A549 (cell line): ENCODE measurements at regions not wholly inside any gene's neighbourhood (a gene's known extent, or its start where the extent isn't known, plus 50 kb on each side); places are given as distances from the start of the nearest gene placed in this dataset.

ENCODE experiments used
- ATAC-seq, 2 experiments: fragments of 200-7000 bp in 1 of 2; fragments of >200 bp in 1 of 2; cut with Nextera tagmentation in 1 of 2; cut with Tn5 transposase in 1 of 2; 3 replicates each; pipeline versions ENCODE4 v1.8.0 to v1.9.1; 2018 to 2020; ENCODE audit warnings: mild to moderate bottlenecking in 1 of 2, moderate library complexity in 1 of 2
- CTCF ChIA-PET: fragments of 300-600 bp; sonication (Branson Sonifier 250); formaldehyde crosslinking; extraction: SDS; loops from one replicate; lab custom pipeline; 2021; ENCODE audit warnings: antibody characterized with exemption, inconsistent platforms; lab: Yijun Ruan, JAX
- POLR2A ChIA-PET: fragments of 350-600 bp; formaldehyde crosslinking; extraction: SDS; loops from one replicate; lab custom pipeline; 2021; ENCODE audit warnings: antibody characterized with exemption, inconsistent platforms; lab: Yijun Ruan, JAX
- DNase-seq, 2 experiments: peaks; one replicate each; pipeline versions ENCODE4 v3.0.0 to v3.0.0-alpha.2; 2011 to 2016; ENCODE audit warnings: low read depth in 1 of 2, low spot score in 1 of 2
- FAIRE-seq: peaks from 2 replicates; lab custom pipeline; 2011; peaks lifted over from hg19 to GRCh38; lab: Jason Lieb, UNC
- H3K27ac ChIP-seq, 2 experiments: fragments of >200 bp; sonication (Bioruptor Twin); formaldehyde crosslinking; 3 replicates each; pipeline ENCODE4 v1.5.1; 2016 to 2017
- H3K4me1 ChIP-seq: fragments of >200 bp; sonication (Bioruptor Twin); formaldehyde crosslinking; 3 replicates; pipeline ENCODE4 v1.6.1; 2016
- H3K4me2 ChIP-seq: fragments of >200 bp; sonication (Bioruptor Twin); formaldehyde crosslinking; 3 replicates; pipeline ENCODE4 v1.6.1; 2016
- H3K4me3 ChIP-seq: fragments of >200 bp; sonication (Bioruptor Twin); formaldehyde crosslinking; 3 replicates; pipeline ENCODE4 v1.5.1; 2016
- H3K9me3 ChIP-seq: fragments of >200 bp; sonication (Bioruptor Twin); formaldehyde crosslinking; 3 replicates; pipeline ENCODE4 v1.6.1; 2016
- CBX2 ChIP-seq: fragments of 200-600 bp; sonication (generic); IDR thresholded peaks from 2 replicates; pipeline ENCODE4 v1.6.1; 2016; ENCODE audit warnings: low read depth, mild to moderate bottlenecking, borderline replicate concordance
- CBX8 ChIP-seq: fragments of 200-600 bp; sonication (generic); IDR thresholded peaks from 2 replicates; pipeline ENCODE4 v1.6.1; 2016
- EHF ChIP-seq: fragments of 250-450 bp; sonication (Bioruptor Pico); IDR thresholded peaks from 2 replicates; pipeline ENCODE4 v1.5.0; 2020; ENCODE audit warnings: mild to moderate bottlenecking
- ESRRA ChIP-seq: fragments of 150-350 bp; IDR thresholded peaks from 2 replicates; pipeline ENCODE4 v1.6.1; 2014; ENCODE audit warnings: mild to moderate bottlenecking, low read length, borderline replicate concordance
- FOSB ChIP-seq: fragments of 250-450 bp; sonication (Bioruptor Pico); IDR thresholded peaks from 2 replicates; pipeline ENCODE4 v1.5.0; 2020; ENCODE audit warnings: mild to moderate bottlenecking, moderate library complexity
- FOSL2 ChIP-seq, 2 experiments: fragments of 450-650 bp in 1 of 2; fragments of >200 bp in 1 of 2; sonication (Bioruptor Twin) in 1 of 2; formaldehyde crosslinking; IDR thresholded peaks; 2 replicates each; pipeline versions ENCODE4 v1.5.0 to v1.6.1; 2016 to 2020; ENCODE audit warnings: mild to moderate bottlenecking in 1 of 2, moderate library complexity in 1 of 2
- FOXS1 ChIP-seq: fragments of 250-450 bp; sonication (Bioruptor Pico); IDR thresholded peaks from 2 replicates; pipeline ENCODE4 v1.5.0; 2020; ENCODE audit warnings: mild to moderate bottlenecking, moderate library complexity
- GATA3 ChIP-seq: IDR thresholded peaks from 2 replicates; pipeline ENCODE4 v1.6.1; 2012; ENCODE audit warnings: borderline replicate concordance
- HEYL ChIP-seq: fragments of 250-450 bp; sonication (Bioruptor Pico); IDR thresholded peaks from 2 replicates; pipeline ENCODE4 v1.8.0; 2021; ENCODE audit warnings: mild to moderate bottlenecking, moderate library complexity
- JUNB ChIP-seq: fragments of >200 bp; sonication (Bioruptor Twin); formaldehyde crosslinking; IDR thresholded peaks from 2 replicates; pipeline ENCODE4 v1.6.1; 2016
- KDM5A ChIP-seq: fragments of 200-600 bp; sonication (generic); IDR thresholded peaks from 2 replicates; pipeline ENCODE4 v1.6.1; 2016; ENCODE audit warnings: antibody characterized with exemption, mild to moderate bottlenecking
- MAFK ChIP-seq: fragments of 450-650 bp; IDR thresholded peaks from 2 replicates; pipeline ENCODE4 v1.6.1; 2014; ENCODE audit not compliant: partially characterized antibody
- MAZ ChIP-seq: fragments of 150-350 bp; IDR thresholded peaks from 2 replicates; pipeline ENCODE4 v1.6.1; 2014; ENCODE audit warnings: antibody characterized with exemption, low read depth, low read length, borderline replicate concordance
- MYC ChIP-seq: IDR thresholded peaks from 2 replicates; pipeline ENCODE4 v1.6.1; 2012; ENCODE audit warnings: mild to moderate bottlenecking, inconsistent platforms, low read length, improper control_type of control experiment, borderline replicate concordance
- NFE2L2 ChIP-seq: fragments of 150-350 bp; conservative IDR thresholded peaks from 2 replicates; pipeline ENCODE4 v1.6.1; 2014; ENCODE audit warnings: low read length
- PHF8 ChIP-seq: fragments of 200-600 bp; sonication (generic); IDR thresholded peaks from 2 replicates; pipeline ENCODE4 v1.6.1; 2016; ENCODE audit warnings: low read depth, mild to moderate bottlenecking, antibody characterized with exemption, moderate library complexity, borderline replicate concordance
- POLR2A ChIP-seq: IDR thresholded peaks from 2 replicates; pipeline ENCODE4 v1.6.1; 2012; ENCODE audit warnings: mild to moderate bottlenecking, low read length
- RARB ChIP-seq: fragments of 250-450 bp; sonication (Bioruptor Pico); IDR thresholded peaks from 2 replicates; pipeline ENCODE4 v1.8.0; 2021; ENCODE audit warnings: mild to moderate bottlenecking, moderate library complexity
- TFCP2L1 ChIP-seq: fragments of 250-450 bp; sonication (Bioruptor Pico); IDR thresholded peaks from 2 replicates; pipeline ENCODE4 v1.5.0; 2021; ENCODE audit warnings: mild to moderate bottlenecking
- TP53 ChIP-seq: fragments of 250-450 bp; sonication (Bioruptor Pico); IDR thresholded peaks from 2 replicates; pipeline ENCODE4 v1.5.0; 2021; ENCODE audit warnings: mild to moderate bottlenecking, moderate library complexity
- ZSCAN20 ChIP-seq: fragments of 250-450 bp; sonication (Bioruptor Pico); IDR thresholded peaks from 2 replicates; pipeline ENCODE4 v1.8.0; 2022; ENCODE audit warnings: mild to moderate bottlenecking, moderate library complexity
- WGBS: methylation state at CpG from one replicate; pipeline ENCODE4 v1.1.6; 2017; ENCODE audit errors: missing lambda C conversion rate; 5-methylcytosine and 5-hydroxymethylcytosine counted together
- TF ChIP-seq, protein P1 (sequence below): fragments of >200 bp; sonication (Bioruptor Twin); formaldehyde crosslinking; IDR thresholded peaks from 3 replicates; pipeline ENCODE4 v1.6.1; 2016
- TF ChIP-seq, protein P2 (sequence below): fragments of 250-450 bp; sonication (Bioruptor Pico); IDR thresholded peaks from 2 replicates; pipeline ENCODE4 v1.5.0; 2020; ENCODE audit warnings: low read depth, mild to moderate bottlenecking, moderate library complexity
- TF ChIP-seq, protein P3 (sequence below): fragments of 250-450 bp; sonication (Bioruptor Pico); IDR thresholded peaks from 2 replicates; pipeline ENCODE4 v1.5.0; 2021; ENCODE audit warnings: mild to moderate bottlenecking, moderate library complexity, borderline replicate concordance

DNA sequence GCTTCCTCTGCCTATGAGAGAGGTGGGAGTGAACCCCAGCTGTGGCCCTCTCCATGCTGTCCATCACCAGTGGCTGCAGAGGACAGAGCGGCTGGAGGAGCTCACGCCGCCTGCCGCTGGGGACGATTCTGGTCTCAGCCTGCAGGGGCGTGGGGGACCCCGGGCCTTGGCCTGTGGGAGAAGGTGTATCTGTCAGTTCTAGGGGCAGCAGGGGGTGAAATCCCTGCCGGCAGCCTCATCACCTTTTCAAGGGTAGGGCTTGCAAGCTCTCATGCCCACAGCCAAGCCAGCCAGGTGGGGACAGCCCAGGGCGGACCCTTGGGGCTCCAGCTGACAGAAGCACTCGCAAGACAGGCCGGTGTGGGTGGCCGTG, 80.2 kb downstream of the TSPAN17 start:
- Histone ChIP-seq H3K9me3 (no peaks in the 10 kb centered on the region; the same call in 2 of the 3 replicates), H3K27ac (no peak overlapping the region), H3K4me2 (no peak overlapping the region), H3K4me3 (no peak overlapping the region), H3K4me1 (no peaks in the 10 kb centered on the region)
- FAIRE-seq (no peak), DNase-seq (no peak), ATAC-seq (peak in 1 of 2 experiments; percentile 10; a peak in 1 of 6 replicates)
- ChIA-PET POLR2A (no interaction called here), CTCF (no interaction called here)
- TF ChIP-seq, protein P1, sequence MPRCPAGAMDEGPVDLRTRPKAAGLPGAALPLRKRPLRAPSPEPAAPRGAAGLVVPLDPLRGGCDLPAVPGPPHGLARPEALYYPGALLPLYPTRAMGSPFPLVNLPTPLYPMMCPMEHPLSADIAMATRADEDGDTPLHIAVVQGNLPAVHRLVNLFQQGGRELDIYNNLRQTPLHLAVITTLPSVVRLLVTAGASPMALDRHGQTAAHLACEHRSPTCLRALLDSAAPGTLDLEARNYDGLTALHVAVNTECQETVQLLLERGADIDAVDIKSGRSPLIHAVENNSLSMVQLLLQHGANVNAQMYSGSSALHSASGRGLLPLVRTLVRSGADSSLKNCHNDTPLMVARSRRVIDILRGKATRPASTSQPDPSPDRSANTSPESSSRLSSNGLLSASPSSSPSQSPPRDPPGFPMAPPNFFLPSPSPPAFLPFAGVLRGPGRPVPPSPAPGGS, result no peak
- TF ChIP-seq HEYL (CRISPR knock-in tag) (no peak), RARB (CRISPR knock-in tag) (no peak), JUNB (no peak), GATA3 (no peak), FOXS1 (no peak), ZSCAN20 (CRISPR knock-in tag) (no peak), FOSL2 (IDR thresholded peaks at IDR 0.05) (no peak), FOSL2 (CRISPR knock-in tag; IDR thresholded peaks at IDR 0.05) (no peak), NFE2L2 (no peak), POLR2A (no peak), MAFK (no peak), ESRRA (no peak), MYC (no peak)
- WGBS, result 79% methylated on average over 4 of the region's 12 CpGs

DNA sequence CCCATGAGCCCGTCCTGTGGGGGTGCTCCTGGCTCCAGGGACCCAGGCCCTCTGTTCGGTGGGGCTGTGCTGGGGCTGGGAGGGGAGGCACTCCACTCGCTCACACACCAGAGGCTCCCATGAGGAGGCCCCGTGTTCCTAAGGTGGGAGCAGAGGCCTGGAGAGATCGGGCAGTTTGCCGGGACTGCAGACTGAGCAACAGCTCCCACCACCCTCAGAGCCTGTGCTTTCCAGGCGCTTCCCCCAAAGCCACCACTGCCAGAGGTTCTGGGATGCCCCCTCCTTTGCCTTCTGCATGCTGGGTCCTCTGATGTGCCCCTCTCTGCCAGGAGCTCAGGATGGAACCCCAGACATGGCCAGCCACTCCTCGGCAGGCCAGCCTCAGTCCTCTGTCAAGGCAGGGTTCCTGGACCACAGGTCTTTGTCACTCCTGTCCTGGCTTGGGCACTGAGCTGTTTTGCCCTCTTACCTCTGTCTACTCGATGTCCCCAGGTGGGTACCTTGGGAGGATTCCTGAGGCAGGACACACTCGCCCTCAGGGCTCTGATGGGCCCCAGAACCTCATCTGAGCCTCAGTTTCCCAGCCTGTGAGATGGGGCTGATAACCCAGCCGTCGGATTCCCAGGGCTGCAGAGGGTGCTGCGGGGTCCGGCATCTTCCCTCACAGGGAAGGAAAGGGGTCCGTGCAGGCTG, 80.8 kb downstream of the TSPAN17 start:
- CTCF ChIA-PET, result interaction anchor here (1.0 to 1.6 kb wide), 2 partner anchors 12 kb away, joined by 3 to 4 read pairs; no protein-coding TSS in a partner anchor
- 47% methylated on average over 14 of the region's 15 CpGs for WGBS
- H3K4me3 ChIP-seq, result no peak overlapping the region
- no peak overlapping the region for H3K4me2 ChIP-seq
- POLR2A ChIA-PET, result no interaction called here
- TF ChIP-seq MAZ, result no peak
- no peak for TF ChIP-seq KDM5A
- no peak for TF ChIP-seq FOXS1
- no peak for TF ChIP-seq CBX8
- TF ChIP-seq, protein P2, sequence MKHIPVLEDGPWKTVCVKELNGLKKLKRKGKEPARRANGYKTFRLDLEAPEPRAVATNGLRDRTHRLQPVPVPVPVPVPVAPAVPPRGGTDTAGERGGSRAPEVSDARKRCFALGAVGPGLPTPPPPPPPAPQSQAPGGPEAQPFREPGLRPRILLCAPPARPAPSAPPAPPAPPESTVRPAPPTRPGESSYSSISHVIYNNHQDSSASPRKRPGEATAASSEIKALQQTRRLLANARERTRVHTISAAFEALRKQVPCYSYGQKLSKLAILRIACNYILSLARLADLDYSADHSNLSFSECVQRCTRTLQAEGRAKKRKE (CRISPR knock-in tag), result no peak
- TF ChIP-seq, protein P3, sequence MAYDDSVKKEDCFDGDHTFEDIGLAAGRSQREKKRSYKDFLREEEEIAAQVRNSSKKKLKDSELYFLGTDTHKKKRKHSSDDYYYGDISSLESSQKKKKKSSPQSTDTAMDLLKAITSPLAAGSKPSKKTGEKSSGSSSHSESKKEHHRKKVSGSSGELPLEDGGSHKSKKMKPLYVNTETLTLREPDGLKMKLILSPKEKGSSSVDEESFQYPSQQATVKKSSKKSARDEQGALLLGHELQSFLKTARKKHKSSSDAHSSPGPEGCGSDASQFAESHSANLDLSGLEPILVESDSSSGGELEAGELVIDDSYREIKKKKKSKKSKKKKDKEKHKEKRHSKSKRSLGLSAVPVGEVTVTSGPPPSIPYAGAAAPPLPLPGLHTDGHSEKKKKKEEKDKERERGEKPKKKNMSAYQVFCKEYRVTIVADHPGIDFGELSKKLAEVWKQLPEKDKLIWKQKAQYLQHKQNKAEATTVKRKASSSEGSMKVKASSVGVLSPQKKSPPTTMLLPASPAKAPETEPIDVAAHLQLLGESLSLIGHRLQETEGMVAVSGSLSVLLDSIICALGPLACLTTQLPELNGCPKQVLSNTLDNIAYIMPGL (CRISPR knock-in tag), result no peak
- TF ChIP-seq TP53, result no peak
- TF ChIP-seq EHF, result no peak
- TF ChIP-seq PHF8, result no peak
- no peak for TF ChIP-seq FOSB
- no peak for TF ChIP-seq RARB (CRISPR knock-in tag)
- no peak for TF ChIP-seq TFCP2L1 (CRISPR knock-in tag)
- TF ChIP-seq ESRRA, result no peak
- no peak for TF ChIP-seq CBX2
- TF ChIP-seq MAFK, result no peak
- TF ChIP-seq NFE2L2, result no peak
- no peak for FAIRE-seq
- no peak overlapping the region for H3K27ac ChIP-seq
- DNase-seq, result no peak
- no peaks in the 10 kb centered on the region for H3K4me1 ChIP-seq
- H3K9me3 ChIP-seq, result no peaks in the 10 kb centered on the region; the same call in 2 of the 3 replicates
- no peak for ATAC-seq
